Caco-2 (cell line): ENCODE measurements at regions not wholly inside any gene's neighbourhood (a gene's known extent, or its start where the extent isn't known, plus 50 kb on each side); places are given as distances from the start of the nearest gene placed in this dataset.

Source experiments
- BruUV-seq: library from RNA; stranded (reverse); fragments of 400-500 nt; replicated peaks from 2 replicates; lab custom pipeline; 2021; lab: Mats Ljungman, UMichigan
- CTCF ChIA-PET: fragments of 300-600 bp; sonication (Branson Sonifier 250); formaldehyde crosslinking; loops from one replicate; lab custom pipeline; 2022; ENCODE audit warnings: antibody characterized with exemption; lab: Charles Lee
- POLR2A ChIA-PET: fragments of 300-600 bp; sonication (Branson Sonifier 250); formaldehyde crosslinking; loops from one replicate; lab custom pipeline; 2022; ENCODE audit warnings: antibody characterized with exemption; lab: Charles Lee
- DNase-seq, 2 experiments: peaks; one replicate each; pipeline versions ENCODE4 v3.0.0 to v3.0.0-alpha.2; 2020 to 2022
- H3K27me3 ChIP-seq: replicated peaks from 2 replicates; pipeline ENCODE4 v1.6.0; 2011; ENCODE audit warnings: low read length; ENCODE audit not compliant: control insufficient read depth, insufficient read depth
- H3K36me3 ChIP-seq: 2 replicates; pipeline ENCODE4 v1.5.1; 2011; ENCODE audit warnings: low read length; ENCODE audit not compliant: control insufficient read depth, insufficient read depth
- H3K4me1 ChIP-seq: fragments of 250-450 bp; sonication (Bioruptor Pico); 2 replicates; pipeline ENCODE4 v1.5.1; 2020; ENCODE audit warnings: mild to moderate bottlenecking
- H3K4me3 ChIP-seq: 2 replicates; pipeline ENCODE4 v1.5.1; 2011; ENCODE audit warnings: low read depth, mild to moderate bottlenecking, control low read depth, low read length
- H3K9me3 ChIP-seq: fragments of 250-450 bp; sonication (Bioruptor Pico); 2 replicates; pipeline ENCODE4 v1.5.1; 2020; ENCODE audit warnings: mild to moderate bottlenecking, moderate library complexity
- H3K27ac Mint-ChIP-seq: one replicate; pipeline ENCODE4 v1.8.0; 2022; ENCODE audit warnings: mixed read lengths; ENCODE audit not compliant: unreplicated experiment
- H3K27me3 Mint-ChIP-seq: one replicate; pipeline ENCODE4 v1.8.0; 2022; ENCODE audit warnings: mixed read lengths; ENCODE audit not compliant: insufficient read depth, unreplicated experiment
- H3K36me3 Mint-ChIP-seq: one replicate; pipeline ENCODE4 v1.8.0; 2022; ENCODE audit warnings: mild to moderate bottlenecking, mixed read lengths; ENCODE audit not compliant: insufficient read depth, unreplicated experiment
- H3K4me1 Mint-ChIP-seq: one replicate; pipeline ENCODE4 v1.8.0; 2022; ENCODE audit warnings: low read depth, mixed read lengths; ENCODE audit not compliant: unreplicated experiment
- H3K4me3 Mint-ChIP-seq: one replicate; pipeline ENCODE4 v1.8.0; 2022; ENCODE audit warnings: mild to moderate bottlenecking, moderate library complexity, mixed read lengths; ENCODE audit not compliant: unreplicated experiment
- H3K9me3 Mint-ChIP-seq: one replicate; pipeline ENCODE4 v1.8.0; 2022; ENCODE audit warnings: mixed read lengths; ENCODE audit not compliant: unreplicated experiment
- CTCF ChIP-seq, 2 experiments: fragments of 200-600 bp in 1 of 2; IDR thresholded peaks; 1 replicate in 1 of 2; 2 replicates in 1 of 2; pipeline versions ENCODE4 v1.5.1 to v1.8.0; 2011 to 2022; ENCODE audit warnings: antibody characterized with exemption in 1 of 2, control low read depth in 1 of 2, inconsistent platforms in 1 of 2, low read depth in 1 of 2, low read length in 1 of 2, mild to moderate bottlenecking in 1 of 2, moderate library complexity in 1 of 2; ENCODE audit not compliant: insufficient read depth in 1 of 2, severe bottlenecking in 1 of 2, unreplicated experiment in 1 of 2
- intact Hi-C: fragments of 100-400 bp; cut with micrococcal nuclease; formaldehyde crosslinking; loops from one replicate; pipeline ENCODE4 v1.10.0; 2022; ENCODE audit not compliant: unreplicated experiment

- H3K27ac Mint-ChIP-seq: no peak overlapping the region
- no peaks in the 10 kb centered on the region for H3K36me3 Mint-ChIP-seq
- CTCF ChIA-PET: no interaction called here
- intact Hi-C loops: no loop called here
- Histone ChIP-seq H3K9me3 (peaks cover 10% of the 10 kb centered on the region), H3K36me3 (no peaks in the 10 kb centered on the region), H3K4me3 (no peak overlapping the region), H3K27me3 (no peaks in the 10 kb centered on the region), H3K4me1 (peaks cover 3% of the 10 kb centered on the region; the same call in 1 of the 2 replicates)
- no peaks in the 10 kb centered on the region for H3K4me1 Mint-ChIP-seq
- no peaks in the 10 kb centered on the region for H3K27me3 Mint-ChIP-seq
- BruUV-seq: no TSS peak
- POLR2A ChIA-PET: no interaction called here
- no peak for TF ChIP-seq CTCF (IDR thresholded peaks at IDR 0.05; ENCODE audit: insufficient read depth in 1 of 2, low read depth in 1 of 2, low read length in 1 of 2, severe bottlenecking in 1 of 2, unreplicated experiment in 1 of 2)
- no peak for DNase-seq
- H3K9me3 Mint-ChIP-seq: peaks cover 3% of the 10 kb centered on the region
- H3K4me3 Mint-ChIP-seq: no peak overlapping the region
Measured at GRCh38 chr7:46970476-46970875, 611.4 kb downstream of the TNS3 start.

GRCh38 chr7:46970131-46970430 lies 611.8 kb downstream of the TNS3 start:
- CTCF ChIA-PET: no interaction called here
- intact Hi-C loops: no loop called here
- no peaks in the 10 kb centered on the region for H3K36me3 ChIP-seq
- TF ChIP-seq CTCF (IDR thresholded peaks at IDR 0.05; ENCODE audit: insufficient read depth in 1 of 2, low read depth in 1 of 2, low read length in 1 of 2, severe bottlenecking in 1 of 2, unreplicated experiment in 1 of 2): no peak
- no peak overlapping the region for H3K4me3 ChIP-seq
- no peaks in the 10 kb centered on the region for H3K27me3 Mint-ChIP-seq
- peaks cover 7% of the 10 kb centered on the region for H3K9me3 Mint-ChIP-seq
- H3K9me3 ChIP-seq: peaks cover 10% of the 10 kb centered on the region
- POLR2A ChIA-PET: no interaction called here
- DNase-seq: no peak
- peaks cover 3% of the 10 kb centered on the region; the same call in 1 of the 2 replicates for H3K4me1 ChIP-seq
- no peaks in the 10 kb centered on the region for H3K27me3 ChIP-seq
- no TSS peak for BruUV-seq
- H3K27ac Mint-ChIP-seq: no peak overlapping the region
- no peaks in the 10 kb centered on the region for H3K4me1 Mint-ChIP-seq
- no peak overlapping the region for H3K4me3 Mint-ChIP-seq
- H3K36me3 Mint-ChIP-seq: no peaks in the 10 kb centered on the region

DNA sequence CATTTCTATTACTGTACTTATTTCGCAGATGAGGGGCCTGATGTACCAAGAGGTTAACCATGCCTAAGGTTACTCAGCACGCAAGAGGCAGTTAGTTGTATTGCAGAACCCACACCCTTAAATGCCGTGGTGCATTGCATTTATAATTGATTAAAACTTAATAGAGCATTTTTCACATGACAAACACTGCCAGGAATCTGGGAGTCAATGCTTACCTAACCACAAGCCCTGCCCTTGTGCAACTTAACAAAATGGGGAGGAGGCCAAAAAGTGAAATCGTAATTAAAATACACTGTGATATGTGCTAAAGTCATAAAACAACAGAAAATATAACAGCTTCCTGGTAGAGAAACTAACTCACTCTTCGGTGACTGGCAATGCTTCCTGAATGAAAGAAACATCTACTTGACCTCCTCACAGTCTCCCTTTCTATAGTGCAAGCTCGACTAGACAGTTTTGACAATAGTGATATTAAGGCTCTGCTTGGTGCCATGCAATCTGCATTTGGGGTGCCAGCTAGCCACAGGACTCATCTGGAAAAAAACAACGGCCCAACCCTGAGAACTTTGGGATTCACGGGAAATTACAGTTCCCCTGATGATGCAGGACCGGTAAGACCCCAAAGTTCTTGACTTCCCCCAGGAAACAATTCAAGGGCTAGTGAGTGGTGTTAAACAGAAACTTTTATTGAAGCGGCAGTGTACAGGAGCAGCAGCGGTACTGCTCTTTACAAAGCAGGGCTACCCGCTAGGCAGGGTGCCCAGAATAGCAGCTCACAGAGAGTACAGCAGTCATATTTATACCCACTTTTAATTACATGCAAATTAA lies 612.4 kb downstream of the TNS3 start:
- BruUV-seq: no TSS peak
- ChIA-PET CTCF (no interaction called here), POLR2A (no interaction called here)
- Mint-ChIP-seq H3K27ac (no peak overlapping the region), H3K4me1 (no peaks in the 10 kb centered on the region), H3K4me3 (no peak overlapping the region), H3K36me3 (no peaks in the 10 kb centered on the region), H3K9me3 (peaks cover 13% of the 10 kb centered on the region), H3K27me3 (no peaks in the 10 kb centered on the region)
- Histone ChIP-seq H3K4me1 (peaks cover 3% of the 10 kb centered on the region; the same call in 1 of the 2 replicates), H3K9me3 (peaks cover 10% of the 10 kb centered on the region), H3K4me3 (no peak overlapping the region), H3K36me3 (no peaks in the 10 kb centered on the region), H3K27me3 (no peaks in the 10 kb centered on the region)
- intact Hi-C loops: no loop called here
- no peak for TF ChIP-seq CTCF (IDR thresholded peaks at IDR 0.05; ENCODE audit: insufficient read depth in 1 of 2, low read depth in 1 of 2, low read length in 1 of 2, severe bottlenecking in 1 of 2, unreplicated experiment in 1 of 2)
- DNase-seq: no peak
